Left kidney (tissue), 1 donor: ENCODE measurements at regions not wholly inside any gene's neighbourhood (a gene's known extent, or its start where the extent isn't known, plus 50 kb on each side); places are given as distances from the start of the nearest gene placed in this dataset.
A peak's percentile ranks its signal among the peaks of the same experiment; 100 is the strongest.
"Not testable (repeated sequence)": the region's sequence is repeated elsewhere in the genome, so short reads cannot be mapped to it uniquely, and the experiment has no call there.

Experiments
- DNase-seq: peaks from one replicate; pipeline ENCODE4 v3.0.0-alpha.2; 2013

DNA sequence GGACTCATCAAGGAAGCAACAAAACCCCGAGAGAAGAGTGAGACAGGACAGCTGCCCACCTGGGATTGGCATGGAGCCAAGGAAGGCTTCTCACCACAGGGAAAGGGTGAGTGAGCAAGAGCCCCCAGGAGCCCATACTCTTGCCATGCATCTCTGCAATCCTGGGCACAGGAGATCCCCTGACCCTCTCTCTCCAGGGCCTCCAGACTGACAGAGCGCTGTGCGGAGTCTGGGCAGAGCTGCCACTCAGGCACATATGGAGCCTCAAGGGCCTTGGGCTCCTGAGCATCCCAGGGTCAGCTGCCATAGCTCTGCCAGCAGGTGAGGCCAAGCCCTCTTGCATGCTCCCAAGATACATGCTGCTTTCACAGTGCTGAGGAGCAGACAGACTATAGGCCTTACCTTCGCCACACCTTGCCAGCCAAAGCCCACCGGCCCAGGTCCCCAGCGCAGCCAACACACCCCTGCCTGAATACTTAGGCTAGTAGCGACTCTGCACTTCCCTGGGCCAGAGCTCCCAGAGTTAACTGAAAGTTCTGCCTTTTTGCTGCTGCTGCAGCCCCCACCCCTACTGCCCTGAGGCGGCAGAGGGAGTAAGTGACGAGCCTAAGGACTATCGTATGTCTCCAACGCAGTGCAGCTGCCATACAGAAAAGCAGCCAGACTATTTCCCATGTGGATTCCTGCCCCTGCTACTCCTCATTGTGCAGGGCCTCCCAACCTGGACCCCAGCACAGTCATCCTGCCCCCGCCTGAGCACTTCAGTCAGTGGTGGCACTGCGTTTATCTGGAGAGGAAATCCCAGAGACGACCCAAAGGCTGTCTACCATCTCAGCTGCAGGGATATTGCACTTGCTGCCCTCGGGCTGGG, 251.6 kb downstream of the SPATA31A6 start:
- not testable (repeated sequence) for DNase-seq

DNA sequence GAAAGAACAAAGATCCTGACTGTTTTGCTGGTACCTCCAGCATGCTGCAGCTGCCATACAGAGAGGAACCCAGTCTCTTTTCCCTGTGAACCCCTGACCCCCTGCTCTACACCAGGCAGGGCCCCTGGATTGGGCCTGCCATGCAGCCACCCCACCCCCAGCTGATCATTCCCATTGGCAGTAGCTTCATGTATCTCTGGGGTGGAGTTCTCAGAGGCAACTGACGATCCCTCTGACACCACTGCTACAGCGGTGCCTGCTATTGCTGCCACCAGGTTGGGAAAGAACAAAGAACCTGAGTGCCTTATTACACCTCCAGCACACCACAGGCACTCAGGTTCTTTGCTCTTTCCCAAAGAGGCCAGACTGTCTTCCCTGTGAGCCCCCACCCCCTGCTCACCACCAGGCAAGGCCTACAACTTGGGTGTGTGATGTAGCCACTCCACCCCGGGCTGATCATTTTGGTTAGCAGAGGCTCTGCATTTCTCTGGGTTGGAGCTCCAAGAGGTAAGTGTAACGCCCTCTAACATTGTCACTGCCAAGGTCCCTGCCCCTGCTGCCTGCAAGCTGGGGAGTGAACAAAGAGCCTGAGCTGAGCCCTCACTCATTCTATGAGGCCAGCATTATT, 252.4 kb downstream of the SPATA31A6 start:
- DNase-seq, result not testable (repeated sequence)

DNA sequence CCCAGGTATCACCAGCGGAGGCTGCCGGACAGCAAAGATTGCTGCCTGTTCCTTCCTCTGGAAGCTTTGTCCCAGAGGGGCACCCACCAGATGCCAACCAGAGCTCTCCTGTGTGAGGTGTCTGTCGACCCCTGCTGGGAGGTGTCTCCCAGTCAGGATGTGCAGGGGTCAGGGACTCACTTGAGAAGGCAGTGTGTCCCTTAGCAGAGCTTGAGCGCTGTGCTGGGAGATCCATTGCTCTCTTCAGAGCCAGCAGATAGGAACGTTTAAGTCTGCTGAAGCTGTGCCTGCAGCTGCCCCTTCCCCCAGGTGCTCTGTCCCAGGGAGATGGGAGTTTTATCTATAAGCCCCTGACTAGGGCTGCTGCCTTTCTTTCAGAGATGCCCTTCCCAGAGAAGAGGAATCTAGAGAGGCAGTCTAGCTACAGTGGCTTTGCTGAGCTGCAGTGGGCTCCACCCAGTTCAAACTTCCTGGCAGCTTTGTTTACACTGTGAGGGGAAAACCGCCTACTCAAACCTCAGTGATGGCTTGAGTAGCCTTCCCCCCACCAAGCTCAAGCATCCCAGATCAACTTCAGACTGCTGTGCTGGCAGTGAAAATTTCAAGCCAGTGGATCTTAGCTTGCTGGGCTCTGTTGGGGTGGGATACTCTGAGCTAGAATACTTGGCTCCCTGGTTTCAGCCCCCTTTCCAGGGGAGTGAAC, 253.7 kb downstream of the SPATA31A6 start:
- DNase-seq, result not testable (repeated sequence)

- not testable (repeated sequence) for DNase-seq
These were observed 259.2 kb downstream of the SPATA31A6 start for GRCh38 chr9:42442680-42443079.

GRCh38 chr9:42443414-42443813, 260.0 kb downstream of the SPATA31A6 start:
- DNase-seq, result not testable (repeated sequence)

- DNase-seq, result not testable (repeated sequence)
These were observed 278.0 kb downstream of the SPATA31A6 start for GRCh38 chr9:42461436-42461835.

GRCh38 chr9:42461863-42462262, 278.4 kb downstream of the SPATA31A6 start:
- DNase-seq, result not testable (repeated sequence)

- peak; percentile 20 for DNase-seq
These were observed 280.5 kb downstream of the SPATA31A6 start for GRCh38 chr9:42463981-42464380.

DNA sequence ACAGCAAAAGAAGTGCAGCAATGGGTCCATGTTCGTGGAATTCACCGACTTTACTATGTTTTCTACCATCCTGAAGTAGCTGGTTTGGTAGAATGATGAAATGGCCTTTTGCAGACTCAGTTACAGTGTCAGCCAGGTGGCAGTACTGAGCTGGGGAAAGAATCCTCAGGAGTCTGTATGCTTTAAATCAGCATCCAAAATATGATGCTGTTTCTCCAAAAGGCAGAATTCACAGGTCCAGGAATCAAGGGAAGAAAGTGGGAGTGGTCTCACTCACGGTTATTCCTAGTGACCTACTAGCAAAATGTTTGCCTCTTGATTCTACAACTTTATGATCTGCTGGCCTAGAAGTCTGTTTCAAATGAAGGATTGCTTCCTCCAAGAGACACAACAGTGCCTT, 287.1 kb downstream of the SPATA31A6 start:
- not testable (repeated sequence) for DNase-seq

DNA sequence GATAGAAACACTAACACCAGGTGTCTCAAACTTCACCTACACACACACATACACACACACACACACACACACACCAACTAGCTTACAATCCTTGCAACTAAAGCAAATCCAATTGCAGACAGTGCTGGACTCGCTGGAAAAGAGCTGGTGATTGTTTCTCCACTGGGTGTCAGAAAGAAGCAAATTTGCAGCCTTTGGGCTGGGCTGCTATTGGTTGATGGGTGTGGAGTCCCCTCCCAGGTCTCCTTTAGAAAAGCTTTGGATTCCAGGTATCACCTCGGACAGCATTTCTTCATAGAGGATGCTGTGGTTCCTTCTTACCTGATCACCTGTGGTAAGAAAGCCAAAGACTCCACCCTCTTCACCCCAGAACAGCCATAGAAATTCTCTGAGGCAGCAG, 307.5 kb downstream of the SPATA31A6 start:
- DNase-seq, result not testable (repeated sequence)

- DNase-seq, result not testable (repeated sequence)
These were observed 319.3 kb downstream of the SPATA31A6 start for GRCh38 chr9:42502620-42503264.

DNA sequence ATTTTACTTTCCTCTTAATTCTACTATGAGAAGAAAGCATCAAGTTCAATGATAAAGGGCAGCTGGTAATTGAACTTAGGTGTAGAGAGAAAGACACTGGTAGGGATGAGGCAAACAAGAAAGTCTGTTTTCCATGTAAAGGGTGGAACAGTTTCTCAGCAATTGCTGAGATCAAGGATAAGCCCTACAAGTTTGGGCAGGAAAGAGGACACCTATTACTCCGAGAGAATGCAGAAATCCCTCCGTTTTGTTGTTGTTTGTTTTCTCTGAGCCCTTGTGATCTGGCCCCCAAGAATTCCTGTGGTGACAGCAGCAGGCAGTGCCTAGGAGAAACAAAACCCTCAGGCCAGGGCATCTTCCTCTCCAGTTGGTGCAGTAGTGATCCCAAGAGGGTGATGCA, 324.7 kb downstream of the SPATA31A6 start:
- DNase-seq, result not testable (repeated sequence)

- DNase-seq, result not testable (repeated sequence)
These were observed 330.1 kb downstream of the SPATA31A6 start for GRCh38 chr9:42513535-42513934.

DNA sequence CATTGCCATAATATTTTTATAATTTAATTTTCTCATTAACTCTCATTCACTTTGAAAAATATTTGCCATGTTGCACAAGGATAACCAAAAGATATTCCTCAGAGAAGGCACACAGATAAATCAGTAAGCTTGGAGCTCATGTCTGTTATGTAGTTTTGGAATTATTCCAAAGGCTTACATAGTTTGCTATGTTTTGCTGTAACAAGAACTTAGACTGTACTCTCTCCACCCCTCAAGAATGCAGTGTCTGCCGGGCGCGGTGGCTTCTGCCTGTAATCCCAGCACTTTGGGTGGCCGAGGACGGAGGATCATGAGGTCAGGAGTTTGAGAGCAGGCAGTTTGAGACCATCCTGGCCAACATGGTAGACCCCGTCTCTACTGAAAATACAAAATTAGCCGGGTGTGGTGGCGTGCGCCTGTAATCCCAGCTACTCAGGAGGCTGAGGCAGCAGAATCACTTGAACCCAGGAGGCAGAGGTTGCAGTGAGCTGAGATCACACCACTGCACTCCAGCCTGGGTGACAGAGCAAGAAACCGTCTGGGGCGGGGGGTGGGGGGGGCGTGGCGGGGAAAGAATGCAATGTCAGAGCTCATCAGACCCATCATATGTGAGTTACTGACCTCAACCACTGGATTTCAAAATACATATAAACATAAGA, 351.0 kb downstream of the SPATA31A6 start:
- DNase-seq, result not testable (repeated sequence)

DNA sequence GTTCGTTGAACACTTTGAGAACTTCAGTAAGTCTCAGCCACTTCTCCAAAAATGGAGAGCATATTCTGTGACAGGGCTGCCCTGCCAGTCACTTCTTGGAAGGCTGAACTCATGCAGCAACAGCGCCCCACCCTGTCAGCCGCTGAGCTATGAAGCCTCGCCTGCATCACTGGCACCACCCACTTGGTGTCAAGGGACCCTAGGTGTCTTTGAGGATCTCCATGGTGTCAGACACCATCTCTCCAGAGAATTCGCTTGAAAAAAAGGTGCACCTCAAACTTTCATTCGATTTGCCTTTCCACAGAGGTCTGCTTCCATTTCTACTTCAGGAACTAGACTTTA, 351.5 kb downstream of the SPATA31A6 start:
- not testable (repeated sequence) for DNase-seq

DNA sequence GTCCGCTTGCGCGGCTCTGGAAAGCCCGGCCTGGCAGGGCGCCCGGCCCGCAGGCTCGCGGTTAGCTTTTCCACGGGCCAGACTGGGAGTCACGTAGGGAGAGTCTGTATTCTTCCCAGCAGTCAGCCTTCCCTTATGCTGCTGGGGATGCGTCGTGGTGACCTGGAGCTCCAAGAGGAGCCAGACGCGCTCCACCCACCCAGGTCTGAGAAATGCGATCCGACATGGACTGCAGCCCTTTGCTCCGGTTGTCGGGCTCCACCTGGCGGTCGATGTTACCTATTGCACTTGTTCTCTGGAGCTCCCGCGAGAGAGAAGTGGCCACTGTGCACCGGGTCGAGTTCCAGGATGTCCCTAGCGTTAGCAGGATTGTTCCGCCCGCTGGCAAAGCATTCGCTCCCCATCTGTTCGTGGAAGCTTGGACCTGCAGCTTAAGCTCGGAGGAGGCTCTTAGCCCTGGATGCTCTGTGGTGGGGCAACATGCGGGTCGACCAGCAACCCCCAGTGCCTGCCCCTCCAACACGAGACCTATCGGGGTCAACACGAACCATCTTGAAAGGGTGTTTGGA, 367.4 kb downstream of the SPATA31A6 start:
- DNase-seq, result not testable (repeated sequence)

- not testable (repeated sequence) for DNase-seq
These were observed 385.1 kb downstream of the SPATA31A6 start for GRCh38 chr9:42568530-42568929.

- not testable (repeated sequence) for DNase-seq
These were observed 385.6 kb downstream of the SPATA31A6 start for GRCh38 chr9:42568942-42569556.

- DNase-seq, result not testable (repeated sequence)
These were observed 394.4 kb downstream of the SPATA31A6 start for GRCh38 chr9:42577851-42578250.
